Activated T-cell treated with anti-CD3 and anti-CD28 coated beads, Interleukin-2, amount 50 U/mL, for 24 hours (primary cell): ENCODE measurements at regions not wholly inside any gene's neighbourhood (a gene's known extent, or its start where the extent isn't known, plus 50 kb on each side); places are given as distances from the start of the nearest gene placed in this dataset.
"Not testable (repeated sequence)": the region's sequence is repeated elsewhere in the genome, so short reads cannot be mapped to it uniquely, and the experiment has no call there.

Experiments used
- DNase-seq: peaks from one replicate; pipeline ENCODE4 v3.0.0-alpha.2; 2020
- H3K27ac Mint-ChIP-seq: 2 replicates; pipeline ENCODE4 v1.8.0; 2020; ENCODE audit warnings: mild to moderate bottlenecking, mixed read lengths
- H3K27me3 Mint-ChIP-seq: 2 replicates; pipeline ENCODE4 v1.8.0; 2020; ENCODE audit warnings: mixed read lengths
- H3K36me3 Mint-ChIP-seq: 2 replicates; pipeline ENCODE4 v1.8.0; 2020; ENCODE audit warnings: low read depth, mixed read lengths
- H3K4me1 Mint-ChIP-seq: 2 replicates; pipeline ENCODE4 v1.8.0; 2020; ENCODE audit warnings: low read depth, mixed read lengths
- H3K4me3 Mint-ChIP-seq: 2 replicates; pipeline ENCODE4 v1.8.0; 2020; ENCODE audit warnings: mild to moderate bottlenecking, moderate library complexity, mixed read lengths
- H3K9me3 Mint-ChIP-seq: 2 replicates; pipeline ENCODE4 v1.8.0; 2020; ENCODE audit warnings: mixed read lengths

DNA sequence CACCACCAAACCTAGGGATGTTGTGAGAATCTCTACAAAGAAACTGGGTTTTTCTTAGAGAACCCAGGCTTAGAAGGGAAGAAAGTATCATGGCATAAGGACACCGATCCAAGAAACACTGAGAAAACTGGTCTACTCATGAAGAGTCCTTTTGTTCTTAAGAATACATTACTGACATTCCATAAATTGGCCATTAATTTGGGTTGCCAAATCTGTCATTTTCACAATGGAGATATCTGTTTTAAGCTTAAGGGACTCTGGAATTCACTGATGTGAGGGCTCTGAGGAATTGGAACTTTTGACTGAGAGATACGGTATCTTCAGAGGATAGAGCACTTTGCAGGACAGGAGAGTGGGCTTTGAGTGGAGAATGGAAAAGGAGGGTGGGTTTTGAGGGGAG lies 315.3 kb upstream of the ZNF608 start:
- Mint-ChIP-seq H3K27me3 (no peaks in the 10 kb centered on the region), H3K36me3 (no peaks in the 10 kb centered on the region), H3K9me3 (peaks cover 2% of the 10 kb centered on the region), H3K27ac (no peak overlapping the region), H3K4me1 (no peaks in the 10 kb centered on the region), H3K4me3 (no peak overlapping the region)
- DNase-seq: no peak

DNA sequence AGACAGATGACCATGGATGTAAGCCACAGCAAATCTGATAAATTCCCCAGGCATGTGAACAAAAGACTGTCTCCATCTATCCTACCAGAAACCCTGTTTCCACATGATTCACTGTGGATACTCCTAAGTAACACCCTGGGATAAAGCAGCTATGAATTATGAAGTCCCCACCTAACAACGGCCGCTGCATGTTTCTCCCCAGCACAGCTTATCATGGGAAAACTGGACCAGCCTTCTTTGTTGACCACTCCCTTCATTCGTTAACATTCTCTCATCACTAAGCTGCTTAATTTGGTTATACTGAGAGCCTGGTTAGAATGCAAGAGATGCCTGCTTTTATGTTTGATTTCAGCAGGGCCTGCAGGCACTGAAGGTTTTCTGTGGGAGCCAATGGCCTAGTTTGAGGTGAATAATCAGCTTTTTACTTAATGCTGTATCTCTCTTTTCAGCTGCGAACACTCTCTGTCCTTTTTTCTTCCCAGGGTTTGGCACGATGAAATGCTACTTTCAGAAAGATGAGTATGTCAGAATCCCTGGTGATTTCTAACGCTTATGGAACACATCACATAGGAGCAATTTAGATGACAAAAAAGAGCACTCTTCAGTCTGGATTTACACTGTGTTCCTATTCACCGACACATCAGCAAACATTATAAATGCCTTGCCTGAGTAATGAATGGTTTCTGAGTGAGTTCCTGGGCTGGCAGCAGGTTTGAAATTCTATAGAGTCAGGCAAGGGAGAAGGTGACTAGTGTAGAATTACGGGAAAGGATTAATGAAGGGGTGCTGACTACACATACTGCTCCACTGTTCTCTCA lies 318.4 kb upstream of the ZNF608 start:
- H3K27ac Mint-ChIP-seq: no peak overlapping the region

DNA sequence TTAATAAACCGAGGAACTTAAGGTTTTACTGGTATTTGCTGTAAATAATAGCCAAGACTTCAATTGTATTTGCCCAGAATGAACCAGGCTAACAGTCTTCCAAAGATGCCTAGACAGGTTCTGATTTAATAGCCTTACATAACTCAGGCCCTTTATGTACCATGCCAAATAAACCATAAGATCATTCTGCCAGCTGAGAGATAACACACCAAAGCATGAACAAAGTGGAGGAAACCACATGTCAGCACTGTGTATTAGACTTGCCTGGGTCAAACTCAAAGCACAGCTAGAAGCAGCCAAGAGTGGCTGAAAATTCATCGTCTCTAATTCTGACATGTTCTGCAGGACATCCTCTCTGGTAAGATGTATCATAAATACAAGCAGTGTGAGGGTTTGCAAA lies 319.3 kb upstream of the ZNF608 start:
- no peak for DNase-seq
- Mint-ChIP-seq H3K4me1 (no peaks in the 10 kb centered on the region), H3K4me3 (no peak overlapping the region), H3K27ac (no peak overlapping the region), H3K9me3 (peaks cover 5% of the 10 kb centered on the region), H3K36me3 (no peaks in the 10 kb centered on the region), H3K27me3 (no peaks in the 10 kb centered on the region)

More for the DNA sequence above, 318.4 kb upstream of the ZNF608 start:
- H3K9me3 Mint-ChIP-seq: peaks cover 5% of the 10 kb centered on the region
- H3K27me3 Mint-ChIP-seq: no peaks in the 10 kb centered on the region
- H3K4me3 Mint-ChIP-seq: no peak overlapping the region
- no peak for DNase-seq
- no peaks in the 10 kb centered on the region for H3K36me3 Mint-ChIP-seq
- no peaks in the 10 kb centered on the region for H3K4me1 Mint-ChIP-seq

DNA sequence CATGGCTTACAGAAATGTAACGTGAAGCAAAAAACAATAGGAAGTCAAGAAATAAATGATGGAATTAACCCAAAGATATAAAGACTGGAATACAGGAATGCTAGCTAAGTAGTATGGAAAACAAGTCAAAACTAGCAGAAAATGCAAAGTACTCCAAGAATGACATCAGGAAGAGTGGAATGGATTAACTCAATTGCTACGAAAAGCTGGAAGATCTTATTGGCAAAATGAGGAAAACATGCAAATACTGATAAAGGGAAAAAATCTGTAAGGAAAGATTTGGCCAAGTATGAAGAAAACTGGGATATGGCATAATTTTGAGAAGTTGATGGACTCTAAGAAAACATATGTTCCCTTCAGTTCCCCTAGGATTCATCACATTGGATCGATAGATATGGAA lies 324.5 kb upstream of the ZNF608 start:
- DNase-seq: no peak
- H3K27me3 Mint-ChIP-seq: no peaks in the 10 kb centered on the region
- no peaks in the 10 kb centered on the region for H3K4me1 Mint-ChIP-seq
- H3K27ac Mint-ChIP-seq: no peak overlapping the region
- peaks cover 24% of the 10 kb centered on the region for H3K9me3 Mint-ChIP-seq
- H3K36me3 Mint-ChIP-seq: no peaks in the 10 kb centered on the region
- no peak overlapping the region for H3K4me3 Mint-ChIP-seq

DNA sequence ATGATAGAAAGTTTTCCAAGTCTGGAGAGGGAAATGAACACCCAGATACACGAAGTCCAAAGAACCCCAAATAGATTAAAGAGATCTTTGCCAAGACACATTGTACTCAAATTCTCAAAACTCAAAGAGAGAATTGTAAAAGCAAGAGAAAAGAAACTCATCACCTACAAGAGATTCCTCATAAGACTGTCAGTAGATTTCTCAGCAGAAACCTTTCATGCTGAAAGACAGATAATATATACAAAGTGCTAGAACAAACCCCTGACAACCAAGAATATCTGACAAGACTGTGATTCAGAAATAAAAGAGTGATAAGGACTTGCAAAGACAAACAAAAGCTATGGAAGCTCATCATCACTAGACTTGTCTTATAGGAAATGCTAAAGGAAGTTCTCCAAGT lies 326.7 kb upstream of the ZNF608 start:
- H3K27ac Mint-ChIP-seq: no peak overlapping the region
- no peak for DNase-seq
- H3K9me3 Mint-ChIP-seq: peaks cover 24% of the 10 kb centered on the region
- H3K27me3 Mint-ChIP-seq: no peaks in the 10 kb centered on the region
- H3K36me3 Mint-ChIP-seq: no peaks in the 10 kb centered on the region
- no peaks in the 10 kb centered on the region for H3K4me1 Mint-ChIP-seq
- no peak overlapping the region for H3K4me3 Mint-ChIP-seq

DNA sequence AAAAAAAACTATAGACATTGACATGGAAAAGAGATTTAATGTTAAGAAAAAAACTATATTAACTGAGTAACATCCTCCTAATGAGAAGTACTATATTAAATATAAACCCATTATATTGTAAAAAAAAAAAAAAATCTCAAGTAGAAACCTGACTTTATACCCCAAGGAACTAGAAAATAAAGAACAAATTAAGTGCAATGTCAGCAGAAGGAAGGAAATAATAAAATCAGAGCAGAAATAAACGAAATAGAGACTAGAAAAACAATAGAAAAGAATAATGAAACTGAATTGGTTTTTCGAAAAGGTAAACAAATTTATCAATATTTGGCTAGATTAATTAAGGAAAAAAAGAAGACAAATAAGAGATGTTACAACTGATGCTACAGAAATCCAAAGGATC lies 329.1 kb upstream of the ZNF608 start:
- Mint-ChIP-seq H3K9me3 (peaks cover 20% of the 10 kb centered on the region), H3K36me3 (no peaks in the 10 kb centered on the region), H3K27me3 (no peaks in the 10 kb centered on the region), H3K27ac (no peak overlapping the region), H3K4me1 (no peaks in the 10 kb centered on the region), H3K4me3 (no peak overlapping the region)
- no peak for DNase-seq

DNA sequence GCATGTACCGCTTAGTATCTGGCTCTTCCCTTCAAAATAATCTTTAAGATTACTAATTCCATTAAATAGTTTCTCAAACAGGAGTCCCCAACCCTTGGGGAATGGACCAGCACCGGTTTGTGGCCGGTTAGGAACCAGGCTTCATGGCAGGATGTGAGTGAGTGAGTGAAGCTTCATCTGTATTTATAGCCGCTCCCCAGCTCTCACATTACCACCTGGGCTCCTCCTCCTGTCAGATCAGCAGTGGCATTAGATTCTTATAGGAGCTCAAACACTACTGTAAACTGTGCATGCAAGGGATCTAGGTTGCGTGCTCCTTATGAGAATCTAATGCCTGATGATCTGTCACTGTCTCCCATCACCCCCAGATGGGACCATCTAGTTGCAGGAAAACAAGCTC lies 332.6 kb upstream of the ZNF608 start:
- not testable (repeated sequence) for H3K4me1 Mint-ChIP-seq, H3K9me3 Mint-ChIP-seq, H3K27me3 Mint-ChIP-seq, H3K4me3 Mint-ChIP-seq, H3K27ac Mint-ChIP-seq, DNase-seq, H3K36me3 Mint-ChIP-seq

DNA sequence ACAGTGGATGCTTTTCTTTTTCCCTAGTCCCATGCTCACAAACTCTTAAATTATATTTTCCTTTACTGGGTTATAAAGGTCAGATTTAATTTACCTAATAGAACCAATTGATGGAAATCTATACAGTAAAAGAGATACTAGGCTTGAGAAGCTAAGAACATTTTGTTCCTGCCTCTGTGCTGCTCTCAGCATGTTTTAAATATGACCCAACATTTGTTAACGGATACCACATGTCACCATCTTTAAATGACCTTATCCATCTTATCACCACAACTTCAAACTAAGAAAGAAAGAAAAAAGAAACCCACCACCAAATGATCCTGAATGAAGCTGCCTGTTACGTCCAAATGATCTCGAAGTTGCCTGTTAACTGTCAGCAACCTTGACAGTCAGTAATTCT lies 334.7 kb upstream of the ZNF608 start:
- Mint-ChIP-seq H3K9me3 (peaks cover 10% of the 10 kb centered on the region), H3K27me3 (no peaks in the 10 kb centered on the region), H3K4me1 (no peaks in the 10 kb centered on the region), H3K27ac (no peak overlapping the region), H3K4me3 (no peak overlapping the region), H3K36me3 (no peaks in the 10 kb centered on the region)
- DNase-seq: no peak

DNA sequence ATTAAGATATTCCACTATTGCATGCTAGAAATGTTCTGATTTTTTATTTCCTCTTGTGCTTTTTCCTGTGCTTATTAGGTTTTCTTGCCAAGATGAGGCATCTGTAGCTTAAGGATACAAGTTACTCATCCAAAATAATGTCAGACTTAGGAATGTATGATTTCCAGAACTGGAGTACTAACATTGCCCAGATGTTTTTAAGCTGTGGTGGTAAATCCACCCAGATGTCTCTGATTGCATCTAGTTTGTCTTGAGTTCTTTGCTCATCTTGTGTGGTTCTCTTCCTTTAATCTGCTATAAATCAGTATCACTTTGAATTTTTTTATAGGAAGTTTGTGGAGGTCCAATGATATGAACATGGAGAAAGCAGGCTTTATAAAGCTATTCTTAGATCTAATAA lies 337.5 kb upstream of the ZNF608 start:
- H3K27me3 Mint-ChIP-seq: no peaks in the 10 kb centered on the region
- H3K9me3 Mint-ChIP-seq: peaks cover 8% of the 10 kb centered on the region
- no peaks in the 10 kb centered on the region for H3K36me3 Mint-ChIP-seq
- H3K4me3 Mint-ChIP-seq: no peak overlapping the region
- no peaks in the 10 kb centered on the region for H3K4me1 Mint-ChIP-seq
- H3K27ac Mint-ChIP-seq: no peak overlapping the region
- no peak for DNase-seq

DNA sequence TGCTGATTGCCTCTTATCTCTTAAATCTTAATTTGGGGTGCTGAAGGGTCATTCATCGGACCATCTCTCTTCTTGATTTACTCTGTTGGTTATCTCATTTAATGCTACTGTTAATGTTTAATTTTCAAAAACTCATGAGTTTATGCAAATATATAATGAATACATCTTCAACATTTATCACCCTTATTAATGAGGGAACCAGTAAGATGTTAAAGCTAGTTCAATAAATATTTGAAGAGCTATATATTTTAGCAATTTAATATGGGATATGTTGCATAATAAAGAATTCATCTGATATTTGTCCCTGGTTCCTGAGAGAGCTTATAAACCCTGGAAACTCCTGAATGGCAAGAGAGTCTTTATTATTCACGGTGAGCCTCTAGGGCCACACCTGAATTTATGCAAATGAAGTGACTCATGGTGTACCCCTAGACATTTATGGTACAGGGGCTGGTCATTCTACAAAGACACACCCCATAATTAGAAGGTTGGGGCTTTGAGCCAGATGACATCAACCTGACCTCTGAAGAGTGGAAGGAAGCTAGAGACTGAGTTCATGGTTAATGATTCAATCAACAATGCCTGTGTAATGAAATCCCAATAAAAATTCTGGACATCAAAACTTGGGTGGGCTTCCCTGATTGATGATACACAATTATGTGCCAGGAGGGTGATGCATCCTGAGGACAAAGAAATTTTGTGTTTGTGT lies 339.5 kb upstream of the ZNF608 start:
- Mint-ChIP-seq H3K4me3 (no peak overlapping the region), H3K9me3 (peaks cover 10% of the 10 kb centered on the region), H3K27me3 (no peaks in the 10 kb centered on the region), H3K4me1 (no peaks in the 10 kb centered on the region), H3K36me3 (no peaks in the 10 kb centered on the region), H3K27ac (no peak overlapping the region)
- no peak for DNase-seq

DNA sequence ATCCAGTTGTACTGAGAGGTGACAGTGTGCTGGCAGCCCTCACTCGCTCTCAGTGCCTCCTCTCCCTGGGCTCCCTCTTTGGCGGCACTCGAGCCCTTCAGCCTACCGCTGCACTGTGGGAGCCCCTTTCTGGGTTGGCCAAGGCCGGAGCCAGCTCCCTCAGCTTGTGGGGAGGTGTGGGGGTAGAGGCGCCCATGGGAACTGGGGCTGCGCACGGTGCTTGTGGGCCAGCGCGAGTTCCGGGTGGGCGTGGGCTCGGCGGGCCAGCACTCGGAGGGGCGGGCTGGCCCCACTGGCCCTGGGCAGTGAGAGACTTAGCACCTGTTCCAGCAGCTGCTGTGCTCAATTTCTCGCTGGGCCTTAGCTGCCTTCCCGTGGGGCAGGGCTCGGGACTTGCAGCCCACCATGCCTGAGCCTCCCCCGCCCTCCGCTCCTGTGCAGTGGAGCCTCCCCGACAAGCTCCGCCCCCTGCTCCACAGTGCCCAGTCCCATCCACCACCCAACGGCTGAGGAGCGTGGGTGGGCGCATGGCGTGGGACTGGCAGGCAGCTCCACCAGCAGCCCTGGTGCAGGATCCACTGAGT lies 342.2 kb upstream of the ZNF608 start:
- peaks cover 2% of the 10 kb centered on the region for H3K9me3 Mint-ChIP-seq
- no peaks in the 10 kb centered on the region for H3K36me3 Mint-ChIP-seq
- H3K4me3 Mint-ChIP-seq: no peak overlapping the region
- no peaks in the 10 kb centered on the region for H3K27me3 Mint-ChIP-seq
- no peak for DNase-seq
- H3K27ac Mint-ChIP-seq: no peak overlapping the region
- no peaks in the 10 kb centered on the region for H3K4me1 Mint-ChIP-seq

DNA sequence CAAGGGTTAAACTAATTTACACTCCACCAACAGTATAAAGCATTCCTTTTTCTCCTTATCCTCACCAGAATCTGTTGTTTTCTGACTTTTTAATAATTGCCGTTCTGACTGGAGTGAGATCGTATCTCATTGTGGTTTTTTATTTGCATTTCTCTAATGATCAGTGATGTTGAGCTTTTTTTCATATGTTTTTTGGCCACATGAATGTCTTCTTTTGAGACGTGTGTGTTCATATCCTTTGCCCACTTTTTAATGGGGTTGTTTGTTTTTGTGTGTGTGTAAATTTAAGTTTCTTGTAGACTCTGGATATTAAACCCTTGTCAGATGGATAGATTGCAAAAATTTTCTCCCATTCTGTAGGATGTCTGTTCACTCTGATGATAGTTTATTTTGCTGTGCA lies 345.7 kb upstream of the ZNF608 start:
- not testable (repeated sequence) for H3K4me1 Mint-ChIP-seq, H3K4me3 Mint-ChIP-seq, H3K36me3 Mint-ChIP-seq, H3K27me3 Mint-ChIP-seq, H3K27ac Mint-ChIP-seq, DNase-seq
- H3K9me3 Mint-ChIP-seq: peaks cover 11% of the 10 kb centered on the region

DNA sequence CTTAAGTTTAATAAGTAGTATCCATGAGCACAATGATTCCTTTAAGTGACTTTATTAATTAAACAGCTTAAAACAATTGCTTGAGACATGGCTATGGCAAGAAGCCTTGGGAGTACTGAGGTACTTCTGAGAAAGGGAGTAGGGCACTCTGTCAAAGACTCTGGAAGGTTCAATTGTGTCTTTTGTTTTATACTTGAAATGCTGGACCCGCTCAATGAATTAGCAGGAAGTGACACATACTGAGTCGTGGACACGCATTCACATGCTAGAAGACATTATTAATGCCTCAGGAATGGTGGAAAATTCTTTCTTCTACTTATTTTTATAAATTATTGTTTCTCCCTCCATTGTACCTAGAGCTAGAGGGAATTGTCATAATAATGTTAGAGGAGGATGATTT lies 347.3 kb upstream of the ZNF608 start:
- no peak overlapping the region for H3K4me3 Mint-ChIP-seq
- H3K36me3 Mint-ChIP-seq: no peaks in the 10 kb centered on the region
- no peak overlapping the region for H3K27ac Mint-ChIP-seq
- H3K4me1 Mint-ChIP-seq: no peaks in the 10 kb centered on the region
- DNase-seq: no peak
- peaks cover 11% of the 10 kb centered on the region for H3K9me3 Mint-ChIP-seq
- H3K27me3 Mint-ChIP-seq: no peaks in the 10 kb centered on the region

DNA sequence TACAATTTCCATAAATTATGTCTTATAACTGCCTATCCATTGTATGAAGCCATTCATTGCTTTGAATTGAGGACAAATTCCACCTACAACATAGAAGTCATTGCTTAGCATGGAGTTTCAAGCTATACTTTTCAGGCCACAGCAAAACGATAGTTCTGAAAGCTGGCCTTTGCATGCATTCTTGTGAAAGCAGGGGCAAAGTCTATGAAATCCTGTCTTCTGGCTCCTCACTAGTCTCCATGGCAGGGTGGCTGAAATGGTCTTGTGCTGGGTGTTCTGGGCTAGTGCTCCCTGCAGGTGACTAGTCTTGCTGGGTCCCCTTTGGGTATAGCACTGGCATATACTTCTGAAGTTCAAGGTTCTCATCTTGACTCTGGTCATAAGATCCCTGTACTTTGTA lies 353.9 kb upstream of the ZNF608 start:
- no peak overlapping the region for H3K27ac Mint-ChIP-seq
- H3K4me3 Mint-ChIP-seq: no peak overlapping the region
- no peaks in the 10 kb centered on the region for H3K36me3 Mint-ChIP-seq
- no peaks in the 10 kb centered on the region for H3K27me3 Mint-ChIP-seq
- peaks cover 5% of the 10 kb centered on the region for H3K9me3 Mint-ChIP-seq
- no peaks in the 10 kb centered on the region for H3K4me1 Mint-ChIP-seq
- no peak for DNase-seq

DNA sequence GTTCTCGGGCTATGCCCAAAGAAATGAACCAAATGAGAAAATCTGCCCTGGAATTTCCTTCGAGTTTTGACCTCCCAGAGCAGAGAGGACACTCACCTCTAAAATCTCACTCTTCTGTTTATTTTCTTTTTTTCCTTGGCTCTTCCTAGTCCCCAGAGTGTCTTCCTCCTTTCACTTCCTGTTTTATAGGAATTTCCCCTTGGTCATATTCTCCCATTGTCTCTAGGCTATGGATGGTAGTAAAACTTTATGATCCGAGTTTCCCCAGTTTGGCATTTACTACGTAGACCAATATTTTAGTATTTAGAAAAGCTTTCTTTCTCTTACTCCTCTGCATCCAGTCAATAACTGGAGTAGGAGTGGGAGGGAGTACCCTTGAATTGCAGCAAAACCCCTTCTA lies 354.5 kb upstream of the ZNF608 start:
- Mint-ChIP-seq H3K27me3 (no peaks in the 10 kb centered on the region), H3K36me3 (no peaks in the 10 kb centered on the region), H3K9me3 (peaks cover 5% of the 10 kb centered on the region), H3K4me3 (no peak overlapping the region), H3K4me1 (no peaks in the 10 kb centered on the region), H3K27ac (no peak overlapping the region)
- DNase-seq: no peak
